ENCODE measurements at regions not wholly inside any gene's neighbourhood (a gene's known extent, or its start where the extent isn't known, plus 50 kb on each side); places are given as distances from the start of the nearest gene placed in this dataset.
"Not testable (repeated sequence)": the region's sequence is repeated elsewhere in the genome, so short reads cannot be mapped to it uniquely, and the experiment has no call there.

DNA sequence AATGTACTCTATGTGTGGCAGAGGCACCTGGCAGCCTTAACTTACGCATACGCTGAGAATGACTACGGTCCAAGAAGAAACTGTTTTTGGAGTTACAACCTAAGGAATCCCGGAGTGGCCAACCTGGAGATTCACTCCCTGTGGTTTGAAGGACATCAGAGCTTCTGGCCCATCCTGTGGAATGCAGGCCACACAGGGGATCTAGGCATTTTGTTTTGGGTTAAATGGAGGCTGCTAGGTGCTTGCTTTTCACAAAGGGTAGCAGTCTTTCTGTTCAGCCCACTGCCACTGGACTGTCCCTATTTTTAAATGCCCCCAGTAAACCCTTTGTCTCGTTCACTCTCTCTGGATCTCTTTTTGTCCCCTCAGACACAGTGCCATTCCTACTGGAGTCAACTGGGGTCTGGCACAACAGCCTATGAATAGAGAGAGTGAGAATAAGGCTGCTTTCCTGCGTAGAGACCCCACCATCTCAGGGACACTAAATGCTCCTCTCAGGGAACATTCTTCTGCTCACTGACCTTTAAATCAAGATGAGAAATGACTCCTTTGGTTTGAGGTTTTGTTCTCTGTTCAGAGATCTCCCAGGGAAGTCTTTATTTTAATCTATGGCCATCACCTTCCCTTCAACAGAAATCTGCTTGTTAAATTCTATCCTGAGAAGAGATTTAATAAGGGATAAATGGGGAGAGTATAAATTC is 124.9 kb downstream of the B3GNT2 start:
- DNase-seq (ENCODE audit: low read depth): peak; percentile 29
- no peak overlapping the region for H3K4me3 ChIP-seq (ENCODE audit: low read depth, low read length)
- TF ChIP-seq, protein P1, sequence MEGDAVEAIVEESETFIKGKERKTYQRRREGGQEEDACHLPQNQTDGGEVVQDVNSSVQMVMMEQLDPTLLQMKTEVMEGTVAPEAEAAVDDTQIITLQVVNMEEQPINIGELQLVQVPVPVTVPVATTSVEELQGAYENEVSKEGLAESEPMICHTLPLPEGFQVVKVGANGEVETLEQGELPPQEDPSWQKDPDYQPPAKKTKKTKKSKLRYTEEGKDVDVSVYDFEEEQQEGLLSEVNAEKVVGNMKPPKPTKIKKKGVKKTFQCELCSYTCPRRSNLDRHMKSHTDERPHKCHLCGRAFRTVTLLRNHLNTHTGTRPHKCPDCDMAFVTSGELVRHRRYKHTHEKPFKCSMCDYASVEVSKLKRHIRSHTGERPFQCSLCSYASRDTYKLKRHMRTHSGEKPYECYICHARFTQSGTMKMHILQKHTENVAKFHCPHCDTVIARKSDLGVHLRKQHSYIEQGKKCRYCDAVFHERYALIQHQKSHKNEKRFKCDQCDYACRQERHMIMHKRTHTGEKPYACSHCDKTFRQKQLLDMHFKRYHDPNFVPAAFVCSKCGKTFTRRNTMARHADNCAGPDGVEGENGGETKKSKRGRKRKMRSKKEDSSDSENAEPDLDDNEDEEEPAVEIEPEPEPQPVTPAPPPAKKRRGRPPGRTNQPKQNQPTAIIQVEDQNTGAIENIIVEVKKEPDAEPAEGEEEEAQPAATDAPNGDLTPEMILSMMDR (IDR thresholded peaks at IDR 0.05; ENCODE audit: insufficient read depth, low read depth, low read length, missing control alignments): no peak

DNA sequence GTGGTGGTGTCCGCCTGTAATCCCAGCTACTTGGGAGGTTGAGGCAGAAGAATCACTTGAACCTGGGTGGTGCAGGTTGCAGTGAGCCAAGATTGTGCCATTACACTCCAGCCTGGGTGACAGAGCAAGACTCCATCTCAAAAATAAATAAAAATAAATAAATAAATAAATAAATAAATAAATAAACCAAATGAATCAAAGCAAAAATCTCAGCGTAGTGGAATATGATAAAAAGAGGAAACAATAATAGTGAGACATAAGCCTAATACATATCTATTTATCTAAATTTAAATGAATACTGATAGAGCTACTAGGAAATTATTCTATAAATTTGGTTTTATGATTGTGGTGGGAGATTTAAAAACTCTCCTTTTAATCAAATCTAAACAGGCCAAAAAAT is 124.2 kb downstream of the B3GNT2 start:
- not testable (repeated sequence) for DNase-seq (ENCODE audit: low read depth); H3K4me3 ChIP-seq (ENCODE audit: low read depth, low read length)

DNA sequence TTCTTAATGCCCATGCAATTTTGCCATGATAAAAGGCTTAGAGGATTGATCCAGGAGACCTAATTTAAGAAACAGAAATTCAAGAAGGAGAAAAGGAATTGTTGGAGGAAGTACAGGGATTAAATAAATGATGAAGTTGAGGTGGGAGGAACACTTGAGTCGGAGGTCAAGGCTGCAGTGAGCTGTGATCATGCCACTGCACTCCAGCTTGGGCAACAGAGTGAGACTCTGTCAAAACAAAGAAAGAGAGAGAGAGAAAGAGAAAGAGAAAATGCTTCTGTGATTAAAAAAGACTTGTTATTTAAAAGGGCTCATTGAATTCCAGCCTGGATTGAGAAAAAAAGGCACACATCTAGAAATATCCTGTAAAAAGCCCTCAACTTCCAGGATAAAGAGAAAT is 123.2 kb downstream of the B3GNT2 start:
- no peak overlapping the region for H3K4me3 ChIP-seq (ENCODE audit: low read depth, low read length)
- peak; percentile 35 for DNase-seq (ENCODE audit: low read depth)
- TF ChIP-seq, protein P1 (IDR thresholded peaks at IDR 0.05; ENCODE audit: insufficient read depth, low read depth, low read length, missing control alignments): no peak

DNA sequence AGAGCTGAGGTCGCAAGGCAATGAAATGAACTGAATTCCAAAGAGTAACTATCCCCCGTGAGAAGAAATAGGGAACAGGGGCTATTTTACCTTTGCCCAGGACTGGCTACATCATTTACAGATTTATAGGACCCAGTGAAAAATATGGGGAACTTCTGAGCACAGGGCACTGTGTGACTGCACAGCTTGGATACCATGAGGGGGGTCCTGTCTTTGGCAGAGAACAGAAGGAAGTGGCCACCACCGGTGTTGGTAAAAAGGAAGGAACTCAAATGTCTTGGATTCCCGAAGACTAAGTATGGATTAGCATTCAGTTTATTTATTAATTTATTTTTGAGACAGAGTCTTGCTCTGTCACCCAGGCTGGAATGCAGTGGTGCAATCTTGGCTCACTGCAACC is 119.6 kb downstream of the B3GNT2 start:
- DNase-seq (ENCODE audit: low read depth): no peak
- H3K4me3 ChIP-seq (ENCODE audit: low read depth, low read length): no peak overlapping the region
- TF ChIP-seq, protein P1 (IDR thresholded peaks at IDR 0.05; ENCODE audit: insufficient read depth, low read depth, low read length, missing control alignments): no peak

DNA sequence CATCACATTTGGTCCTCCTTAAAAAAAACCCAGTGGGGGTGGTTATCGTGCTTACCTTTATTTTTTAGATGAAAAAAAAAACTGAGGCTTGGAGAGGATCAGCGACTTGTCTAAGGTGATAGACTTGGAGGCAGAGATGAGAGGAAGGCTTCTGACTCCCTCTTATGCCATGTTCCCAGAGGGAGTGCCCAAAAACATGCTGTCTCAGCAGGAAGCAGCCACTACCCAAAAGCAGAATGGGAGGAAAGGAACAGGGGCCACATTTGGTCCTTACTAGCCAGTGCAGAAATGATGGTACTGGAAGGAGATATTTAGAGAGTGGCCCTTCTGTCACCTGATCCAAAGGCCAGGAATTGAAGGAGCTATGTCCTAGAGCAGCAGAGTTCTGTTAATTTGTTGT is 118.4 kb downstream of the B3GNT2 start:
- DNase-seq (ENCODE audit: low read depth): no peak
- peak overlapping the region; percentile 41 for H3K4me3 ChIP-seq (ENCODE audit: low read depth, low read length)
- TF ChIP-seq, protein P1 (IDR thresholded peaks at IDR 0.05; ENCODE audit: insufficient read depth, low read depth, low read length, missing control alignments): no peak

DNA sequence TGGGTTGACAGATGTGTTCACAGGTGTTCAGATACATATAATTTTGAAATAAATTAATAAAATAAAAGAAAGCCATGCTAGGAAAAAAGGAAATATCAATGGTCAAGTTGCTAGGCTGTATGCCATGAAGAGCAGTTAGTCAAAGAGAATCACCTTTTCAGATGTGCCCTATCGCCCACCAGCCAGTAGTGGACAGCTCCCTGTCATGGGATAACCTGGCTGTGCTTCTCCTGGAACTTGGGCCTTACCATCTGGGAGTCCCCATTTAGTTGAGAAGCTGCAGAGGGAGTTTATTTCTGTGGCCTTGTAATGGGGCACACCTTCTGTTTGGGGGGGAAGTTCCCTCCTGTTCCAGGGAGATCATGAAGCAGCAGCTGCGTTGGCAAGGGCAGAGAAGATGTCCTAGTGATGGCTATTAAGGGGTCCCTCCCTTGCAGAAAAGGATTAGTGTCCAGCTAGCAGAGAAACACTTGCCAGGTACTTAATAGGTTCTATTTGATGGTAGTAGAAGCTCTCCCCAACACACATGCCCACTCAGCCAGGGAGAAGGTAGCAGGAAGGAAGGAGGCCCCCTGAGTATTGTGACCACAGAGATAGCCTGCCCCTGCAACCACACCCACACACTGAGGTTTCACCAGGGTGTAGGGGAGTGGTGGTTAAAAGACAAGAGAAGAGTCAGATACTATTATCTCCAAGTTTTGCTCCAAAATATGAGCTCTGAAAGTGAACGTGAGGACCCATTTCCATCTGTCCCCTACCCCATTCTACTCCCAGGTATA is 117.7 kb downstream of the B3GNT2 start:
- TF ChIP-seq, protein P1 (IDR thresholded peaks at IDR 0.05; ENCODE audit: insufficient read depth, low read depth, low read length, missing control alignments): no peak
- peak overlapping the region; percentile 41 for H3K4me3 ChIP-seq (ENCODE audit: low read depth, low read length)
- peak; percentile 93 for DNase-seq (ENCODE audit: low read depth)

DNA sequence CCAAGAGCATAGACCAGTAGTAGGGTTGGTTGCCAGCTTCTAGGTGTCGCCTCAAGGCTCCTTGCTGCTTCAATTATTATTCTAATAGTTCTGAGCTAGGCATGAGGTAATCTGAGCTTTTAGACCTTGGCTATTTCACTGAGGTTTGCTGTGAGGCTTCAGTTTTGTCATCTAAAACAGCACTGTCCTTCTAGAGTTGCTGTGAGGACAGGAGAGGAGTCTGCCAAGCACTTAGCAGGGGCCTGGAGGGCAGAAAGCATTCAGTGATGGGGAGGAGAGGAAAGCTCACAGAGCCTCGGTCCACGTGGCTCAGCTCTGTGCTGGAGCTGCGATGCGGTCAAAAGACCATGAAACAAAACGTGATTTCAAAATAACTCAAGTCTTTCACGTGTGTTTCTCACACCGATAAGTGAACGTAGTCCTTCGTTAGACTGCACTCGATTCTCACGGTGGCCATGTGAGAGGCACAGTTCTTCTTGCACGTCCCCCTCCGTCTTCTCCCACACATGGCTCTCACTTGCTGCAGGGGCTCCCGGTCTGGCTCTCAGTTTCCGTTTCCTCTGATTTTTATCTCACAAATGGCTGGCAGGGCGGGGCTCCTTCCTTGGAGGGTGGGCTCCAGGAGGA is 113.7 kb downstream of the B3GNT2 start:
- H3K4me3 ChIP-seq (ENCODE audit: low read depth, low read length): peak overlapping the region; percentile 49
- DNase-seq (ENCODE audit: low read depth): peak; percentile 99
- TF ChIP-seq, protein P1 (IDR thresholded peaks at IDR 0.05; ENCODE audit: insufficient read depth, low read depth, low read length, missing control alignments): no peak

Measured in GM12865 (cell line).